ENCODE measurements at regions not wholly inside any gene's neighbourhood (a gene's known extent, or its start where the extent isn't known, plus 50 kb on each side); places are given as distances from the start of the nearest gene placed in this dataset.

DNA sequence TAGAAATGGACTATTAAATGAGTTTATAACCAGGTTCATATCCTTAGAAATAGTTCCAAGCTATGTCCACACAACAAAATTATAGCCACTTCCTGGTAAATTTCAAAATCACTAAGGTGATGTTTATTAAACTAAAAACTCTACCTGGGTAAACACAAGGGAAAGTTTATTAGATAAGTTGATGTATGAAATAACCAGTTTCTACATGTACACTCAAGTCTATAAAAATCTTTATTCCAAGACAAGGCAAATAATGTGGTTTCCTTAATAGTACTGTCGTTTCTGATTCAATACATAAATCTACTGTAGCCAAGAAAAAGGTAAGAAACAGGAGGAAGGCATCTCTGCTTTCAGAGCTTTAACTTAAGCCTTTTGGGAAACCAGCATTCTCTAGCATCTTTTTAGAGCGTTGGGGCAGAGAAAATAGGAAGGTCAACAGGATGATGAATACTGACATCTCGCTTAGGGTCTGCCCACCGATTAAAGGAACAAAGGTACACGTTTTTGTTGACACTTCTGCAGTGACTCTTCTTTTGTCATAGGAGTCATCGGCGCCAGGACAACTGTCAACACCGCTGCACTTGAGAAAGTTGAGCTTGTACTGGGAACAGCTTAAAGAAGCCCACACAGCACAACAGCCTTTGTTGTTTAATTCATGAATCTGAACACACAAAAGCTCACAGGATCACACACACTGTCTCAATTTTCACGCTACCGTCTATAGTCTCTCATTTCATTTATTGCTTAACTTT, 513.6 kb downstream of the SLCO4C1 start (continued):
- TF ChIP-seq, protein P1, sequence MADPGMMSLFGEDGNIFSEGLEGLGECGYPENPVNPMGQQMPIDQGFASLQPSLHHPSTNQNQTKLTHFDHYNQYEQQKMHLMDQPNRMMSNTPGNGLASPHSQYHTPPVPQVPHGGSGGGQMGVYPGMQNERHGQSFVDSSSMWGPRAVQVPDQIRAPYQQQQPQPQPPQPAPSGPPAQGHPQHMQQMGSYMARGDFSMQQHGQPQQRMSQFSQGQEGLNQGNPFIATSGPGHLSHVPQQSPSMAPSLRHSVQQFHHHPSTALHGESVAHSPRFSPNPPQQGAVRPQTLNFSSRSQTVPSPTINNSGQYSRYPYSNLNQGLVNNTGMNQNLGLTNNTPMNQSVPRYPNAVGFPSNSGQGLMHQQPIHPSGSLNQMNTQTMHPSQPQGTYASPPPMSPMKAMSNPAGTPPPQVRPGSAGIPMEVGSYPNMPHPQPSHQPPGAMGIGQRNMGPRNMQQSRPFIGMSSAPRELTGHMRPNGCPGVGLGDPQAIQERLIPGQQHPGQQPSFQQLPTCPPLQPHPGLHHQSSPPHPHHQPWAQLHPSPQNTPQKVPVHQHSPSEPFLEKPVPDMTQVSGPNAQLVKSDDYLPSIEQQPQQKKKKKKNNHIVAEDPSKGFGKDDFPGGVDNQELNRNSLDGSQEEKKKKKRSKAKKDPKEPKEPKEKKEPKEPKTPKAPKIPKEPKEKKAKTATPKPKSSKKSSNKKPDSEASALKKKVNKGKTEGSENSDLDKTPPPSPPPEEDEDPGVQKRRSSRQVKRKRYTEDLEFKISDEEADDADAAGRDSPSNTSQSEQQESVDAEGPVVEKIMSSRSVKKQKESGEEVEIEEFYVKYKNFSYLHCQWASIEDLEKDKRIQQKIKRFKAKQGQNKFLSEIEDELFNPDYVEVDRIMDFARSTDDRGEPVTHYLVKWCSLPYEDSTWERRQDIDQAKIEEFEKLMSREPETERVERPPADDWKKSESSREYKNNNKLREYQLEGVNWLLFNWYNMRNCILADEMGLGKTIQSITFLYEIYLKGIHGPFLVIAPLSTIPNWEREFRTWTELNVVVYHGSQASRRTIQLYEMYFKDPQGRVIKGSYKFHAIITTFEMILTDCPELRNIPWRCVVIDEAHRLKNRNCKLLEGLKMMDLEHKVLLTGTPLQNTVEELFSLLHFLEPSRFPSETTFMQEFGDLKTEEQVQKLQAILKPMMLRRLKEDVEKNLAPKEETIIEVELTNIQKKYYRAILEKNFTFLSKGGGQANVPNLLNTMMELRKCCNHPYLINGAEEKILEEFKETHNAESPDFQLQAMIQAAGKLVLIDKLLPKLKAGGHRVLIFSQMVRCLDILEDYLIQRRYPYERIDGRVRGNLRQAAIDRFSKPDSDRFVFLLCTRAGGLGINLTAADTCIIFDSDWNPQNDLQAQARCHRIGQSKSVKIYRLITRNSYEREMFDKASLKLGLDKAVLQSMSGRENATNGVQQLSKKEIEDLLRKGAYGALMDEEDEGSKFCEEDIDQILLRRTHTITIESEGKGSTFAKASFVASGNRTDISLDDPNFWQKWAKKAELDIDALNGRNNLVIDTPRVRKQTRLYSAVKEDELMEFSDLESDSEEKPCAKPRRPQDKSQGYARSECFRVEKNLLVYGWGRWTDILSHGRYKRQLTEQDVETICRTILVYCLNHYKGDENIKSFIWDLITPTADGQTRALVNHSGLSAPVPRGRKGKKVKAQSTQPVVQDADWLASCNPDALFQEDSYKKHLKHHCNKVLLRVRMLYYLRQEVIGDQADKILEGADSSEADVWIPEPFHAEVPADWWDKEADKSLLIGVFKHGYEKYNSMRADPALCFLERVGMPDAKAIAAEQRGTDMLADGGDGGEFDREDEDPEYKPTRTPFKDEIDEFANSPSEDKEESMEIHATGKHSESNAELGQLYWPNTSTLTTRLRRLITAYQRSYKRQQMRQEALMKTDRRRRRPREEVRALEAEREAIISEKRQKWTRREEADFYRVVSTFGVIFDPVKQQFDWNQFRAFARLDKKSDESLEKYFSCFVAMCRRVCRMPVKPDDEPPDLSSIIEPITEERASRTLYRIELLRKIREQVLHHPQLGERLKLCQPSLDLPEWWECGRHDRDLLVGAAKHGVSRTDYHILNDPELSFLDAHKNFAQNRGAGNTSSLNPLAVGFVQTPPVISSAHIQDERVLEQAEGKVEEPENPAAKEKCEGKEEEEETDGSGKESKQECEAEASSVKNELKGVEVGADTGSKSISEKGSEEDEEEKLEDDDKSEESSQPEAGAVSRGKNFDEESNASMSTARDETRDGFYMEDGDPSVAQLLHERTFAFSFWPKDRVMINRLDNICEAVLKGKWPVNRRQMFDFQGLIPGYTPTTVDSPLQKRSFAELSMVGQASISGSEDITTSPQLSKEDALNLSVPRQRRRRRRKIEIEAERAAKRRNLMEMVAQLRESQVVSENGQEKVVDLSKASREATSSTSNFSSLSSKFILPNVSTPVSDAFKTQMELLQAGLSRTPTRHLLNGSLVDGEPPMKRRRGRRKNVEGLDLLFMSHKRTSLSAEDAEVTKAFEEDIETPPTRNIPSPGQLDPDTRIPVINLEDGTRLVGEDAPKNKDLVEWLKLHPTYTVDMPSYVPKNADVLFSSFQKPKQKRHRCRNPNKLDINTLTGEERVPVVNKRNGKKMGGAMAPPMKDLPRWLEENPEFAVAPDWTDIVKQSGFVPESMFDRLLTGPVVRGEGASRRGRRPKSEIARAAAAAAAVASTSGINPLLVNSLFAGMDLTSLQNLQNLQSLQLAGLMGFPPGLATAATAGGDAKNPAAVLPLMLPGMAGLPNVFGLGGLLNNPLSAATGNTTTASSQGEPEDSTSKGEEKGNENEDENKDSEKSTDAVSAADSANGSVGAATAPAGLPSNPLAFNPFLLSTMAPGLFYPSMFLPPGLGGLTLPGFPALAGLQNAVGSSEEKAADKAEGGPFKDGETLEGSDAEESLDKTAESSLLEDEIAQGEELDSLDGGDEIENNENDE (IDR thresholded peaks at IDR 0.05; ENCODE audit: insufficient replicate concordance, low read length) = no peak
- TF ChIP-seq SIN3A (conservative IDR thresholded peaks at IDR 0.05 in 1 of 2, IDR thresholded peaks at IDR 0.05 in 1 of 2; ENCODE audit: low read depth in 1 of 2, low read length in 2 of 2) (no peak), CEBPB (IDR thresholded peaks at IDR 0.05; ENCODE audit: low read depth, low read length) (no peak), TCF12 (IDR thresholded peaks at IDR 0.05; ENCODE audit: low read depth, low read length) (no peak), SAP30 (IDR thresholded peaks at IDR 0.05; ENCODE audit: insufficient read depth, insufficient replicate concordance, low read length) (no peak), SUZ12 (IDR thresholded peaks at IDR 0.05; ENCODE audit: low read length) (no peak)

All from H1 (cell line).